ENCODE measurements at regions not wholly inside any gene's neighbourhood (a gene's known extent, or its start where the extent isn't known, plus 50 kb on each side); places are given as distances from the start of the nearest gene placed in this dataset.

DNA sequence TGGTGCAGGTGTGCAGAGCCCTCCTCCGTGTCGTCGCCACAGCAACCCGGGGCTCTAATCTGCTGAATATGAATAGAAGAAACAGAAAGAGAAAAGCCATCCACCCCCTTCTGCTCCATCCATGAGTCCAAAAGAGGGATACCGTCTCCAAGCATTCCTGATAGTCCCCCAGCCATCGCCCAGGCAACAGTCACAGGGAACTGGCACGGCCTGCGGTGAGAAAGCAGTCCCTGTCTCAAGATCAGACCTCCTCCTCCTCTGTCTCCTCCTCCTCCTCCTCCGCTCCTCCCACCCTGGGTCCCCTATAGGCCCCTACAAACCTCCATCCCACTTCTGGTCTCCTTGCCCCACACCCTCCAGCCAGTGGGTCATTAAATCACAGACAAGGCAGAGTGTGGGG is 308.1 kb upstream of the MPDZ start:
- TF ChIP-seq POLR2A (IDR thresholded peaks at IDR 0.05): no peak
- TF ChIP-seq, protein P1, sequence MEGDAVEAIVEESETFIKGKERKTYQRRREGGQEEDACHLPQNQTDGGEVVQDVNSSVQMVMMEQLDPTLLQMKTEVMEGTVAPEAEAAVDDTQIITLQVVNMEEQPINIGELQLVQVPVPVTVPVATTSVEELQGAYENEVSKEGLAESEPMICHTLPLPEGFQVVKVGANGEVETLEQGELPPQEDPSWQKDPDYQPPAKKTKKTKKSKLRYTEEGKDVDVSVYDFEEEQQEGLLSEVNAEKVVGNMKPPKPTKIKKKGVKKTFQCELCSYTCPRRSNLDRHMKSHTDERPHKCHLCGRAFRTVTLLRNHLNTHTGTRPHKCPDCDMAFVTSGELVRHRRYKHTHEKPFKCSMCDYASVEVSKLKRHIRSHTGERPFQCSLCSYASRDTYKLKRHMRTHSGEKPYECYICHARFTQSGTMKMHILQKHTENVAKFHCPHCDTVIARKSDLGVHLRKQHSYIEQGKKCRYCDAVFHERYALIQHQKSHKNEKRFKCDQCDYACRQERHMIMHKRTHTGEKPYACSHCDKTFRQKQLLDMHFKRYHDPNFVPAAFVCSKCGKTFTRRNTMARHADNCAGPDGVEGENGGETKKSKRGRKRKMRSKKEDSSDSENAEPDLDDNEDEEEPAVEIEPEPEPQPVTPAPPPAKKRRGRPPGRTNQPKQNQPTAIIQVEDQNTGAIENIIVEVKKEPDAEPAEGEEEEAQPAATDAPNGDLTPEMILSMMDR (IDR thresholded peaks at IDR 0.05): no peak
